ENCODE measurements at regions not wholly inside any gene's neighbourhood (a gene's known extent, or its start where the extent isn't known, plus 50 kb on each side); places are given as distances from the start of the nearest gene placed in this dataset.
A peak's percentile ranks its signal among the peaks of the same experiment; 100 is the strongest.

DNA sequence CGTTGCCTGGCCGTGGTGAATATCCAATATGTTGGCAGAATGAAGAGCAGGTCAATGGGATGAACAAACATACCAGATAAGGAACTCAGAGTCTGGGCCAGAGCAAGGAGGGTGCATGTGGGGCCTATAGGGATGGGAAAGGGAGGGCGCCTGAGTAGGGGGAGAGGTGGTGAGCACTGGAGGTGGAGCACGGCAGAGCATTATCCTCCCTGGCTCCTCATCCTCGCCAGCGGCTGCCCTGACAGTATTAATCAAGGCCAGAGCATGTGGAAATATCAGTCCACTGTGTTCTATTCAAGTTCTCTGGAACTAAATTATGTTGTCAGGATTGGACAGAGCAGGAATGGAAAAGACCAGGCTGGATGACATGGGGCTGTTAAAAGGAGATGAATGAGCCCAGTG, 254.8 kb upstream of the ZMIZ1 start:
- no peak for DNase-seq

DNA sequence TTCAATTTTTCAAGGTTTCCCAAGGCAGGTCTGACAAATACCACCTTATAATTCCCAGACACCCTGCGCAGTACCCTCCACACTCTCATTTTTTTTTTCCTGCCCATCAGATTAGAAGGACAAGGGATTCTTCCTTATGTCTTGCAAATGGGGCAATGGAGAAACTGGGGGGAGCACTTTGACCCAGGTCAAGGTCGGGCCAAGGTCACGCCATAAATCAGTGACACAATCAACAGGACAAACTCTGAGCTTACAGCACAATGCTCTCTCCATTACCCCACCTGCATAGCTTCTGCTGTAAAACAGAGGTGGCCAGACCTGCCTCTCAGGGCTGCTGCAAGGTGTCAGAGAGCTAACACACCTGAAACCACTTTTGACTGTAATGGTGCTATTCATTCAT, 254.4 kb upstream of the ZMIZ1 start:
- no peak for DNase-seq

DNA sequence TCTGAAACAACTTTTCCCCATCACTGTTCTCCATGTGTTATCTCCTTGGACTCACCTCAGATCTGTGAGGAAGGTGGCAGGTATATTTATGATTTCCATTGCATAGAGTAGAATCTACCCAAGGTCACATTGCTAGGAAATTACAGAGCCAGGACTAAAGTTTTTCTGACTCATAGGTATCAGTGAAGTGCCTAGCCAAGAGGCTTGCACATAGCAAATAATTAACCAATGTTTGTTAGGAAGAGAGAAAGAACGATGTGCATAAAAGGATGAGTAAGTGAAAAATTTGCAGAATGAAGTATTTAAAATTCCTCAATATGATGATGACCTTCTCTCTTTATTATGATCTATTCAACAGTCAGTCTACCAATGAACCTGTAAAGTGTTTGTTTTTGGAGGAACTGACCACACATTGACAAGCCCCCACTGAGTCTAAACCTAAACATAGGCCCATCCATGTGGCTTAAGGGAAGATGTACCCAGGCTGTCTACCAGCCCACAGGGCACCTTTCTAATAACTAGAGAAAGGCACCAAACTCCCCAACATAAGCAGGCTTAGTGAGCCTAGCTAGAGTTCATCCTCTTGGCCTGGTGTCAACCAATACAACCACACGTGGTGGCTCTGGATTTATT, 252.9 kb upstream of the ZMIZ1 start:
- no peak for DNase-seq

DNA sequence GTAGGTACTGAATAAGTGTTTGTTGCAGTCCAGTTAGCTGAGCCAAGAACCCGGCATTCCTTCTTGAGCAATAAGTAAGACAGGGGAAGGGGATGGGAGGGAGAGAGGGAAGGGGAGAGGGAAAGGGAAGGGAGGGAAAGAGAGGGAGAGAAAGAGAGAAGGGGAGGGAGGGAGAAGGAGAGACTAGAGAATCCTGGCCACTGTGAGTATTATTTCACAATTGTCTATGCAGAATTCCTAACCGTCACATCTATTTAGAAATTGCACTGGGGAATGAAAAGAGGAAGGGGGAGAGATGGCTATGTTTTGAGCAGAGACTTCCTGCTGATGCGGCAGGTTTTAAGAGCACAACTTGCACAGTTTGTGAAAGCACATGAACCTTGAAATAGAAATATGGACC, 251.4 kb upstream of the ZMIZ1 start:
- DNase-seq, result no peak

DNA sequence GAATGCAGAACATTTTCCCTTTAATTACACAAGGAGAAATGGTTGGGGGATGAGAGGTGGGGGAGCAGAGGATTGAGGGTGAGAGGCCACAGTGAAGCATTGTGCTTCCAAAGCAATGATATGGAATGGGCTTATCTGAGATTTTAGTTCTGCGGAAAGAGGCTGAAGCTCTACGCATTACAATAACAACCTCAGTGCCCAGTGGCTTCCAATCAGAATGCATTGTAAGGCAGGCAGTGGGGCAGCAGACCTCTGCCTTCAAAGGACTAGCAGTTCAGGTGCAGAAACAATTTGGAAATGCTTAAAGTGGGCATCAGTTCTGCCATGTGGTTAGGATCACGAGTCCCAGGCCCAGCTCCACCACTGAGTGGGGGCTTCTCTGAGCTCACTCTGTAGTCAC, 251.0 kb upstream of the ZMIZ1 start:
- DNase-seq, result no peak

DNA sequence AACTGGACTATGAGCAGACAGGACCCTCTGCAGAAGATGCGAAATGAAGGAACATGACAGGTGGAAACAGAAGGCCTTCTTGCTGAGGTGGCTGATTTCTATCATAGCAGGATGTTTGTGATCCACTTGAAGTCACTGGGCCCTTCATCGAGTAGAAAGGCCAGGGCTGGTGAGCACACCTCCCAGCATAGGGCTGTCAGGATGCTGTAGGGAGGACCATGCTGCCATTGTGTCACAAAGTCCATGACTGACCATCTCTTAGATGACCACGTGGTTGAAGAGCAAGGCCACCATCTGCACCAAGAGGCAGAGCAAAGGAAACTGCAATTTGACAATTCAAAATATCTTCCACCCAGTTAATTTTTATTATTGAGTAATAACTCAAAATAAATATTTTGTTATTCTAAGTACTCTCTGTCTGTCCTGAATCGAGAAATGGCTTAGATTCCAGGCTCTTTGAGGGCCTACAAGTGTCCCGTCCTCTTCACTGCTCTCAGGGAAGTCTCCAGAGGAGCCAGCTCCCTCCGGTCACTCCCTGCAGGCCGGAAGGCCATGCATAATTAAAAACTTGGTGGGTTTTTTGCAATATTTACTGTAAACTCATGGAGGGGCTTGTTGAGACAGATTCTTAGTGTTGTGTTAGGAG, 249.3 kb upstream of the ZMIZ1 start:
- no peak for DNase-seq

DNA sequence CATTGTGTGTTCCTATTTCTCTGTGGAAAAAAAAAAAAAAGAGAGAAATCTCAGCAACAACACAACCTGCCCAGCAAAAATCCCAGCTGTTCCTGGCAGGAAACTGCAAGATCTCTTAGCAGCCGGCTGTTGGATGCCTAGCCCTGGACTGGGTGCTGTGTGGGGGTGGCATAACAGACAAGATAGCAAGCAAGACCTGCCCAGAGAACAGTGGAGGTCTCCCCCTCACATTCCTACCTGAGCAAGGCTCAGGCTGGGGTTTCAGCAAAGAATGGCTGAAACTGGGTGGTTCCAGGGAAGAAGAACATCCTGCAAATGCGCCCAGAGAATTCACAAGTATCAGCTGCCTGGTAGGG, 248.8 kb upstream of the ZMIZ1 start:
- DNase-seq, result no peak

DNA sequence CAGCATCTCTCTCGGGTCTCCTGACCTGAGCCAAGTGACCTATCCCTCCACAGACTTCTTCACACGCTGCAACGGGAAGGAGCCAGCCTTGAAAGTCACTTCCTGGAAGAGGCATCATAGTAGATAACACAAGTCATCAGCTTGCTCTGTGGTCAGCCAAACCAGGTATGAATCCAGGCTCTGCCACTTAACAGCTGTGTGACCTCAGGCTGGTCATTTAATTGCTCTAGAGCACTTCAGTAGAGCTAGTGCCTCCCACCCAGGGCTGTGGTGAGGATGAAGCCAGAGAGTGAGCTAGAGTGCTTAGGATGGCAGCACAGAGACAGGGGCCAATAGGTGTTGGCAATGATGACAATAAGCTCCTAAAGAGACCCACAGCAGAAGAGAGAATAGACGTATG, 247.7 kb upstream of the ZMIZ1 start:
- no peak for DNase-seq

DNA sequence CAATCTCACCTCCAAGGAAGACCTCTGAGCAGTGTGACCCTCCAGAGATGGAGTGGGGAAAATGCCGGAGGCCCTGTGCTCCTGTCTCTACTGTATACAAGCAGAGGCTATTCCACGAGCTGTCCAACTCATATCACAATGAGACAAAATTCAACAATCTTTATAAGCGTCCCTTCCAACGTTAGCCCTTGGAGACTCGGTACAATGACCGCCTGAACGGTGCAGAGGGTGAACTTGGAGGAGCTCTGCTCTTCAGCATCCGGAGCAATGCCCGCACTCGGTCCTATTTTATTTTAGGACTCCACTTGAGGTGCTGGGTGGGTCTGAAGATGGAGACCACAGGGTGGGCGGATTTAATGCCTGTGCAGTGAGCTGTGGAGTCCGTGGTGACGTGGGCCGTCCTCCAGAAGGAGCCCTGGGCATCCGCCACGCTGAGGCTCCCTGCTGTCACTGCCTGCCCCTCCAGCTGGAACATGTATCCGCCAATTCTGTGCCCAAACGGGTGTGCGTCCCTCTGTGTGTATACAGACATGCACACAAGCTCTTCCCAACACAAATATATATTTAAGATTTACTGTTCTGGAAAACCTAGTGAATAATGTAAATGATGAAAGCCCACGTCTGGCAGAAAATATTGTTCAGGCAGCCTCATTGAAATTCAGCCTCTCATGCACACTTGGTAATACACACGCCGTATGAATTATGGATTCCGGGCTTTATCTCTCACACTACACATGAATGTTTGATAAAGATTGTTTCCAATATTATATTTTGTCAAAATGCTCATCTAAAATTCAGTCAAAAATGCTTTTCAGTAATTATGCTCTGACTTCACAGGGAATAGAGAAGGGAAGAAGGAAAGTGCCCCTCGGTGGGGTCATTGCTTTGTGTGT, 239.9 kb upstream of the ZMIZ1 start:
- no peak for DNase-seq

DNA sequence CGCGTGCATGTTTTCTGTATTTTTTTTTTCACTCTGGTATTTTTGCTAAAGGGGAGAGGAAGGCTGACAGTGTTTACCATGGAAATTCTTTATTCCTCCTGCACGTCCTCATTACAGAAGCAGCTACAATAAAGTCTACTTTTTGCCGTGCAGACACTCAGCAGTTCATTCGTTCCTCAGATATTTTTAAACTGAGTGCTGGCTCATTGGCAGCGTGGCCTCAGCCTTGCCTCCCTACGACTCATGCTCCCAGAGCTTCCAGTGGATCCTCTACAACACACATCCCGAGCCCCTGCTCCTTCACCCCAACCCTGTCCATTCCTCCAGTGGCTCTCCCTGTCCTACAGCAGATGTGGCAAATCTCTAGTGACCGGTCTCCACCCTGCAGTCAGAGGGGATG, 239.2 kb upstream of the ZMIZ1 start:
- DNase-seq, result no peak

DNA sequence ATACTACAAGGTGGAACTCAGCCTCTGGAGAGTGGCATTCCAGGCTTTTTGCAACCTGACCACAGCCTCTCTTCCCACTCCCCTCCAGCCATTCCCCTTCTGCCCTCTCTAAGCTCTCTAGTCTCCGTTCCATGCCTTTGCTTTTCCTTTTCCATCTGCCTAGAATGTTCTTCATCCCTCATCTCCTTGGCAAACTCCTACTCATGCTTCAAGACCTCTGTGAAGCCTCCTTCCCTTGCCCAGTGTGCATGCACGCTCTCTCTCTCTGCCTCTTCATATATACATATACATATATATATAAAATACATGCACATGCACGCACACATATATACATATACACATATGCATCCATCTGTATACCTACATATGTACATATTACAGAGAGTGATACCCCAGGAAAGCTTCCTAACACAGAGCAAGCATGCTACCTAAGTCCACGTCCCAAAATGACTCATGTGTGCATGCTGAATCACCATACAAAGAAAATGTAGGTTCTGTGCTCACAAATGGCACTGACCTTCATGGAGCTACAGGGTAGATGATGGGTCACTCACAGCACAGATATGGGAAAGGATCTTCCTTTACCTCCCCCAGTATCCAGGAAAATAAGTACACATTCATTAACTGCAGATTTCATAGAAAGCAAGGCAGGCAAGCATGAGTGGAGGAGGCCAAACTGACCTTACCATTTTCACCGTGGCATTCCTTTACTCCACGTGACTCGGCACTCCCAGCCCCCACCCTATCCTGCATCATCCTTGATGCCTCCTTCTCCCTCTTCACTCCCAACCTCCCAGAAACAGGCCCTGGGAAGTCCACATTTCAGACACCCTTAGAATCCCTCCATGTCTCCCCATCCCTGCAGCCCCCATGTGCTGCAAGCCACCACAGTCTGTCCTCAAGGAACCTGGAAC, 238.4 kb upstream of the ZMIZ1 start:
- DNase-seq, result no peak

DNA sequence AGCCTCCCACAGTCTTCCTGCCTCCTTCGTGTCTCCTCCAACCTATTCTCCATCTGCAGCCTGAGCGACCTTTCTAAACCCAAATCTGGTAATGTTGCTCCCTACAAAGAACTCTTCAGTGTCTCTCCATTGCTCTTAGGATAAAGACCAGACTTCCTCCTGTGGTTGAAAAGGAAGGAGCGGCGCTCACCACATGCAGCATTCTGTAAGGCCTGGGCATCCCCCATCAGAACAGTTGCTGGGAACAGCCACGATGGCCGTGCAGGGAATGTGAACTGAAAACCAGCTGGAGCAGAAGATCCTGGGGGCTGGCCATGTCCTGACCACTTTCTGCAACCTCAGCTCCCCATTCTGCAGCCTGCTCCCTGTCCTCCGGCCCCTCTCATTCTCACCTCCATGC, 237.8 kb upstream of the ZMIZ1 start:
- no peak for DNase-seq

DNA sequence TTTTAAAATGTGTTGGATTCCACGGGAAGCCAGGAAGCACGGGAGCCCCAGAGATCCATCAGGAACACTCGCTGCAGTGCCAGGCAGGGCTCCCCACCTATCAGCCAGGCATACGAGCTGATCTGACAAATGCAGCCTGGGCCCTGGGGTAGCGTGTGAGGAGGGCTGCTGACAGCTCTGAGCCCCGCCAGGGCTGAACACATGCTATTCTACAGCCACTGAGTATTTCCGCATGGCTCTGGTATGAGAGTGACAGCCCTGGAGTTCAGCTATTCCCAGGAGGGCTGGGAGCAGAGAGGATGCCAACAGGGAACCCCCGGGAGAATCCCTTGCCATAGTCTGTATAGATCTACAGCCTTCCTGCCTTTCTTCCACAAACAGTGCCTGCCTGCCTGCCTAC, 237.3 kb upstream of the ZMIZ1 start:
- no peak for DNase-seq

DNA sequence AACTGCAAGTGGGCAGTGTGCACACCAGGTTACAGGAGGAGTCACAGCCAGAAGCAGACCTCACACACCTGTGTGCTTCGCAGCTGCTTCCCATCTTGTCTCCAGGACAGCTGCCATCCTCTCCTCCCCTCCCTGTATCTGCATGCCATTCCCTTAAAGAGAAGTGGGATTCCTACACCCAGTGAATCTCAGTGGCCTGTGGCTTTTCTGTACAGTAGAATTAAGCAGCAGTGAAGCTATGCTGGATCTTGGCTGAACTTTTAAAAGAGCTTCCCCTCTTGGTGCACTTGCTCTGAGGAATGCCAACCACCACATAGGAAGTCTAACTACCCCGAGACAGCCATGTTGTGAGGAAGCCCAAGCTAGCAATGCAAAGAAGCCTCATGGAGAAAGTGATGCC, 236.5 kb upstream of the ZMIZ1 start:
- DNase-seq, result no peak

DNA sequence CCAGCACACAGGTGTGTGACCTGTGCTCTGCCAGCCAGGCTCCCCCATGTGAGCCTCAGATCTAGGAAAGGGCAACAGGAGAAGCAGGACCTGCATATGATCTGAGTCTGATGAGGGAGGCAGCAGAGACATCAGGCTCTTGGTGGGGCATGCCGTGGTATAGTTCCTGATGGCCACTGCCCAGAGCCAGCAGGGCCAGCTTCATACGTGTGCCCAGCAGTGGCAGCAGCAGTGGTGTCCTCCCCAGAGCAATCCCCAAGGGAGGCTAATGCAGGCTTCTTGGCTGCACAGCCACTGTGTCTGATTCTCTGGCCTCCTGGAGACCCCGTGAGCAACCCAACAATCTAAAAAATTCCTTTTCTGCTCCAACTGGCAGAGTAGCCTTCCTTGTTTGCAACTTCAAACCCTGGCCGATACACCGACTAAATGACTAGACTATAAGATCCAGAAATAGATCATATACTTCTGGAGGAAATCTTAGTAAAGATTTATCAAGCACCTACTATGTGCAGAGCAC, 230.6 kb upstream of the ZMIZ1 start:
- DNase-seq, result no peak

DNA sequence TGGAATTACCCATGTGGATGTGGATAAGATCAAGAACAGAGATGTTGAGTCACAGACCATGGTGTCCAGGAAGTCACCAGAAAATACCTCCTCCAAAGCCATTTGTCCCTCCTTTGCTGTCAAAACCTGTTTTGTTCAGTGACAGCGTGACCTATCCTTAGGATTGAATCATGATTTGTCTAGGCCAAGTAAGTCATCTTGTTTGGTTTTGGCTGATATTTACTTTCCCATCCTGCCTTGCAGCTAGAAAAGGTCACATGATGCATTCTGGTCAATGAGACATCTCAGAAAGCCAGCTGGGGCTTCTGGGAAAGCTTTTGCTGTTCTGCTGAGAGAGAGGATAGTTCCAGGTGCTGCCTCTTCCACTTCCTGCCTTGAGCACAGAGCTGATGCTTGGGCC, 225.3 kb upstream of the ZMIZ1 start:
- DNase-seq, result no peak

DNA sequence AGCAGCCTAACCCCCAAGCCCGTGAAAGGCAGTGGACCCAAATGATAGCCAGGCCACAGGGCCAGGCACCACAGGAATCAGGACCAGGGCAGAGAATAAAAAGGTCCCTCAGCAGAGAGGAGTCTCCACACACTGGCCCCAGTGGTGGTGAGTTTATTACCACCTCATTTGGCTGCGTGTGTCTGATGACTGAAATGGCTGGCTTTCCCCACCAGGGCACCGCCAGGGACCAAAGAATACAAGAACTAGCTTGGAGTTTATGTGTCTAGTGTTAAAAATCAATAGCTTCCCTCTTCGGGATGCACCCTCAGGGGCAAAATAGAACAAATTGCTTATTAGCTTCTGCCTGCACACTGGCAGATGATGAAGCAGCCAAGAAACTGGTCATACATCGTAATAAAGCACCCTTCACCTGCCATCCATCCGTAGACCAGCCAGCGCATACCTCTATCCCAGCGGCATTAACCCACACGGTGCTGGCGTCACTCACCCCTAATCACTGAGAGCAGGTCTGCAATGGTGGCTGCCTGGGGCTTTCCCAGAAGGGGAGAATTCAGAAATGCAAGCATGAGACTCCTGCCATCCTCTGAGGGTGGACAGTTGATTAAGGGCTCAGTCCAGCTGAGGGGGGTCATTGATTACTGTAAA, 223.7 kb upstream of the ZMIZ1 start:
- no peak for DNase-seq

DNA sequence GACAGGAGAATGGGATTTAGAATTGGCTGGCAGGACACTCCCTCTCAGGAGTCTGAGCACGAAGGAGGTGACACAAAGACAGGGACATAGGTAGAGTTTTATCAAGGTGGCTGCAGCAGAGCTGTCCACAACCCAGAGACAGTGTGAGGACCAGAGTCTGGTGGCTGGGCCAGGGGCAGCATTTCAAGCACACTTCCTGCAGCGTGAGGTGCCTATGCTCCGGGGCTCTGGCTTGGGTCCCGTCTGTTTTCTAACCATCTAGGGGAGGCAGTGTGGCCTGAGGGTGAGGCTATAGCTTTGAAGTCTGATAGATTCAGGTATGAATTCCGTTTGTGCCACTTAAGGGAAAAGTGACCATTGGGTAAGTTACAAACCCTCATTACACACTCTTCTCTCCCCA, 222.7 kb upstream of the ZMIZ1 start:
- DNase-seq, result no peak

DNA sequence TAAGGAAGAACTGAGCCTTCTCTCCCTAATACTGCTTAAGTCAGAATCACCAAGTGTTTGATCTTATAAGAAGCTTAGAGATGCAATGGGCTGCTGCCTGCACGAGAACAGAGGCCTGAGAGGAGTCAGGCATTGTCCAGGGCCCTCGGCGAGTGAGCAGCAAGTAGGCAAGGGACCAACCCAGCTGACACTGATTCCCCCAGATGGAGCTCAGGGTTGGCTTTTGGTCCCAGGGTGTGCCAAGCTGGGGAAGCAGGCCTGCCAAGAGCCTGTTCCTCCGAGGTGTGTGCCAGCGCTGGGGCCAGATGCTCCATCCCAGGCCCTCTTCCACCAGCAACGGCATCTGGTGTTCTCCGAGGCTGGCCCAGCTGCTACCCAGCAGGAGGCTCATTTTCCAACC, 222.0 kb upstream of the ZMIZ1 start:
- DNase-seq, result no peak

DNA sequence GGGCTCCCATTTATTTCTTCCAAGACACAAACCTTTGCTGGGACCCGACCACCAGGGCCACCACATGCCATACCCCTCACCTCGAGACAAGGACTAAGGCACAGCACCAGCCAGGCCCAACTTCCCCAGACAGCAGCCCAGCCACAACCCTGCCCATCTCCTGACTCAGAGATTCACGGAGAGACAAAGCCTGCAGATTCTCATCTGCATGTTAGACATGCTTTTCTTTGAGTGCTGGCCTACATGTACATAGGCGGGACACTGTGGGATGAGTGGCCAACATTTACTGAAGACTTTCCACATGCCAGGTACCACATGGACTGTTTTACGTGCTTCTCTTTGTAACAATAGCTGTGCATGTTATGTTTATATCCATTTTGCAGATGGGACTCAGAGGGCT, 221.3 kb upstream of the ZMIZ1 start:
- DNase-seq, result no peak

DNA sequence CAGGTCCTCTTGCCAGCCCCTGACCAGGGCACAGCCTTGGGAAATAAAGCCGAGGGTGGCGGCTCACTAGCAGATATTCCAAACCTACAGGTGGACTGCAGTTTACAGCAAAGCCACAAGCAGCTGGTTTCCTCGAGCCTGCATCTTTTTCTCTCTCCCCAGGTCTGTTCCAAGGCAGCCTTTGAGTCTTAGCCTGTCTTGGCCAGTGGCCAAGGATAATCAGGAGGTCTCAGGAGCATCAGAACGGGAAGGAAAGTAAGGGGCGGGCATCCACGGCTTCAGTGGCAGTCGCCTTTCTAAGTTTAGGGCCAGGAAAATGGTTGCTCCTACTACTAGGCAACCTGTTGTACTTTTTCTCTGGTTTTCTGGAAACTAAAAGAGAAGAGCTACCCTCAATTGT, 219.7 kb upstream of the ZMIZ1 start:
- DNase-seq, result peak; percentile 14

DNA sequence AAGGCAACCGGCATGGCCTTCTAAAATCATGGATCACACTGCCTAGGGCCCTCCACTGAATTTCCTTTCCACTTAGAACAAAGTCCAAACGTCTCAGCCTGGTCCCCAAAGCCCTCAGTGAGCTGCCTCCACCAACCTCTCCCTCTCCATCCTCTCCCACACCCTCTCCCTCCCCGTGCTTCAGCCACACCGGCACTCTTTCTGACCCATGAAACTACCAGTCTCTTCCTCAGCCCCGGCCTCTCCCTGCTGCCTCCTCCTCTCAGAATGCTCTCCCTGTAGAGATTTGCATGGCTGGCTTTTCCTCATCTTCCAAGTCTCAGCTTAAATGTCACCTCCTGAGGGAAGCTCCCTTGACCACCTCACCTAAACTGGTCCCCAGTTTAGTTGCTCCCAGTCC, 219.0 kb upstream of the ZMIZ1 start:
- no peak for DNase-seq
